Upper lobe of left lung (tissue), 4 donors: ENCODE measurements at regions not wholly inside any gene's neighbourhood (a gene's known extent, or its start where the extent isn't known, plus 50 kb on each side); places are given as distances from the start of the nearest gene placed in this dataset.

Experiments used
- POLR2A ChIP-seq, 4 donors: fragments of 450-650 bp; IDR thresholded peaks; one replicate each; pipeline ENCODE4 v1.5.1; 2016 to 2017; ENCODE audit warnings: antibody characterized with exemption in 4 of 4, mild to moderate bottlenecking in 2 of 4
- TF ChIP-seq, protein P1 (sequence below), 6 experiments: fragments of 450-650 bp in 4 of 6; fragments of 200-600 bp in 2 of 6; sonication (generic) in 2 of 6; IDR thresholded peaks; one replicate each; pipeline ENCODE4 v1.5.1; 2016 to 2019; ENCODE audit warnings: antibody characterized with exemption in 6 of 6

DNA sequence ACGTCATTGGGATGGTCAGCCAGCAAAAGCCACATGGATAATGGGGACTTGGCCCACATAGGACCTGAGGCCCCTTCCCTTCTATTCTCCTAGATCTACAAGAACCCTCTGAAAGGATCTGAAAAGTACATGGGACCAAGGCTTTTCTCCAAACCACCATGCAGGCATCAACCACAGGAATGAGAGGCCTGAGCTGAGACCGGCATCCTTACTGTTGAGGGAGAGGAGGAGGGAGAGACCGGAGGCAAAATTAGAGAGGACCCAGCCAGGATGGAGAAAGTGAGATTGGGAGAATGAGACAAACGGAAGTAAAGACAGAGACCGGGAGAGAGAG is 281.7 kb downstream of the RRAGC start:
- TF ChIP-seq, protein P1, sequence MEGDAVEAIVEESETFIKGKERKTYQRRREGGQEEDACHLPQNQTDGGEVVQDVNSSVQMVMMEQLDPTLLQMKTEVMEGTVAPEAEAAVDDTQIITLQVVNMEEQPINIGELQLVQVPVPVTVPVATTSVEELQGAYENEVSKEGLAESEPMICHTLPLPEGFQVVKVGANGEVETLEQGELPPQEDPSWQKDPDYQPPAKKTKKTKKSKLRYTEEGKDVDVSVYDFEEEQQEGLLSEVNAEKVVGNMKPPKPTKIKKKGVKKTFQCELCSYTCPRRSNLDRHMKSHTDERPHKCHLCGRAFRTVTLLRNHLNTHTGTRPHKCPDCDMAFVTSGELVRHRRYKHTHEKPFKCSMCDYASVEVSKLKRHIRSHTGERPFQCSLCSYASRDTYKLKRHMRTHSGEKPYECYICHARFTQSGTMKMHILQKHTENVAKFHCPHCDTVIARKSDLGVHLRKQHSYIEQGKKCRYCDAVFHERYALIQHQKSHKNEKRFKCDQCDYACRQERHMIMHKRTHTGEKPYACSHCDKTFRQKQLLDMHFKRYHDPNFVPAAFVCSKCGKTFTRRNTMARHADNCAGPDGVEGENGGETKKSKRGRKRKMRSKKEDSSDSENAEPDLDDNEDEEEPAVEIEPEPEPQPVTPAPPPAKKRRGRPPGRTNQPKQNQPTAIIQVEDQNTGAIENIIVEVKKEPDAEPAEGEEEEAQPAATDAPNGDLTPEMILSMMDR (IDR thresholded peaks at IDR 0.05) = no peak
- TF ChIP-seq POLR2A (IDR thresholded peaks at IDR 0.05) = no peak
